GM12892 (cell line): ENCODE measurements at regions not wholly inside any gene's neighbourhood (a gene's known extent, or its start where the extent isn't known, plus 50 kb on each side); places are given as distances from the start of the nearest gene placed in this dataset.

Experiments
- POLR2A ChIP-seq: IDR thresholded peaks from 2 replicates; pipeline ENCODE4 v1.6.1; 2011; ENCODE audit warnings: low read depth, low read length, control low read depth
- POLR2AphosphoS5 ChIP-seq: IDR thresholded peaks from 2 replicates; pipeline ENCODE4 v1.6.1; 2011; ENCODE audit warnings: low read depth, low read length, control low read depth

DNA sequence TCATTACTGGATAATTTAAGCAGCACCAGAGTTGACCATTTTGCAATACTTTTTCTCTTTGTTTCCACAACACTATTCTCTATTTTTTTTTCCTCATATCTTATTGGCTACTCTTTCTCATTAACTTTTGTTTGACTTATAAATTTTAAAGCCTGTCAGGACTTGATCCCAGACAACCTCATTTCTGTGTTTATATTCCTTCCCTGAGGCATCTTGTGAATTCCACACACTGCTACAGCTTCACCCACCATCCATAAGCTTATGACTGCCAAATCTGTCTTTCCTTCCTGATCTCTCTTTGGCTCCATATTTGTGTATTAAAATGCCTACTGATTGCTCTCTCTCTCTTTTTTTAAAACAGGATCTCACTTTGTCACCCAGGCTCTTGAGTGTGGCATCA, 124.6 kb upstream of the MBL2 start:
- TF ChIP-seq POLR2A (no peak), POLR2AphosphoS5 (no peak)
